OCI-LY1 (cell line): ENCODE measurements at regions not wholly inside any gene's neighbourhood (a gene's known extent, or its start where the extent isn't known, plus 50 kb on each side); places are given as distances from the start of the nearest gene placed in this dataset.
"Not testable (repeated sequence)": the region's sequence is repeated elsewhere in the genome, so short reads cannot be mapped to it uniquely, and the experiment has no call there.

Experiments
- H2AFZ ChIP-seq: fragments of 200-600 bp; sonication (generic), shearing (Covaris generic); 2 replicates; pipeline ENCODE4 v1.6.0; 2014; ENCODE audit warnings: antibody characterized with exemption, mild to moderate bottlenecking, low read length
- H3F3A ChIP-seq: fragments of 200-600 bp; sonication (generic), shearing (Covaris generic); 2 replicates; pipeline ENCODE4 v1.6.0; 2014; ENCODE audit warnings: mild to moderate bottlenecking, antibody characterized with exemption, low read length, moderate library complexity; ENCODE audit not compliant: insufficient read depth
- H3K27ac ChIP-seq: fragments of 200-600 bp; sonication (generic); 2 replicates; pipeline ENCODE4 v1.5.1; 2014; ENCODE audit warnings: low read length, mixed run types, mild to moderate bottlenecking, low read depth; ENCODE audit not compliant: poor library complexity, severe bottlenecking
- H3K27me3 ChIP-seq: fragments of 200-600 bp; sonication (generic); 2 replicates; pipeline ENCODE4 v1.6.0; 2014; ENCODE audit warnings: antibody characterized with exemption, mild to moderate bottlenecking, low read length, moderate library complexity; ENCODE audit not compliant: insufficient read depth
- H3K36me3 ChIP-seq: fragments of 200-600 bp; sonication (generic); 2 replicates; pipeline ENCODE4 v1.6.1; 2014; ENCODE audit warnings: mild to moderate bottlenecking, antibody characterized with exemption, low read length, moderate library complexity, mixed read lengths; ENCODE audit not compliant: insufficient read depth
- H3K4me1 ChIP-seq: fragments of 200-600 bp; sonication (generic); 2 replicates; pipeline ENCODE4 v1.5.1; 2014; ENCODE audit warnings: mild to moderate bottlenecking, low read length, moderate library complexity; ENCODE audit not compliant: insufficient read depth, severe bottlenecking
- H3K4me2 ChIP-seq: fragments of 200-600 bp; sonication (generic), shearing (Covaris generic); 2 replicates; pipeline ENCODE4 v1.6.1; 2014; ENCODE audit warnings: low read length
- H3K4me3 ChIP-seq: fragments of 200-600 bp; sonication (generic); 2 replicates; pipeline ENCODE4 v1.5.1; 2014; ENCODE audit warnings: low read length, low read depth, mild to moderate bottlenecking, mixed read lengths; ENCODE audit not compliant: poor library complexity, severe bottlenecking
- H3K79me2 ChIP-seq: fragments of 200-600 bp; shearing (Covaris generic); 2 replicates; pipeline ENCODE4 v1.6.1; 2016; ENCODE audit warnings: mixed run types, low read length, mixed read lengths; ENCODE audit not compliant: insufficient read depth
- H3K9ac ChIP-seq: fragments of 200-600 bp; sonication (generic), shearing (Covaris generic); 2 replicates; pipeline ENCODE4 v1.6.1; 2014; ENCODE audit warnings: mild to moderate bottlenecking, low read length, mixed read lengths
- H3K9me2 ChIP-seq: fragments of 200-600 bp; sonication (generic), shearing (Covaris generic); 2 replicates; pipeline ENCODE4 v1.6.1; 2014; ENCODE audit warnings: low read depth, mild to moderate bottlenecking, low read length, mixed read lengths
- H3K9me3 ChIP-seq: fragments of 200-600 bp; shearing (Covaris generic); 2 replicates; pipeline ENCODE4 v1.6.1; 2014; ENCODE audit warnings: low read length, mixed read lengths
- H4K20me1 ChIP-seq: fragments of 200-600 bp; sonication (generic), shearing (Covaris generic); 2 replicates; pipeline ENCODE4 v1.6.0; 2016; ENCODE audit warnings: mild to moderate bottlenecking, low read length; ENCODE audit not compliant: insufficient read depth
- CTCF ChIP-seq: fragments of 200-600 bp; sonication (generic), shearing (Covaris generic); IDR thresholded peaks from 2 replicates; pipeline ENCODE4 v1.5.1; 2017; ENCODE audit warnings: mild to moderate bottlenecking, antibody characterized with exemption, low read length, moderate library complexity, mixed read lengths
- EZH2 ChIP-seq: fragments of 200-600 bp; sonication (generic), shearing (Covaris generic); IDR thresholded peaks from 2 replicates; pipeline ENCODE4 v1.8.0; 2017; ENCODE audit warnings: borderline replicate concordance, mixed run types, mild to moderate bottlenecking, antibody characterized with exemption, low read length, moderate library complexity, mixed read lengths

- Histone ChIP-seq H3K27ac (no peak overlapping the region), H4K20me1 (no peaks in the 10 kb centered on the region), H3K9me3 (no peaks in the 10 kb centered on the region), H2AFZ (no peak overlapping the region), H3K36me3 (no peaks in the 10 kb centered on the region), H3K79me2 (no peaks in the 10 kb centered on the region), H3F3A (no peaks in the 10 kb centered on the region), H3K9me2 (no peaks in the 10 kb centered on the region), H3K9ac (no peak overlapping the region), H3K4me2 (no peak overlapping the region), H3K4me3 (no peak overlapping the region), H3K4me1 (no peaks in the 10 kb centered on the region), H3K27me3 (no peaks in the 10 kb centered on the region)
- TF ChIP-seq CTCF (no peak), EZH2 (no peak)
These were observed 142.9 kb downstream of the TPBG start for GRCh38 chr6:82506526-82506925.

- Histone ChIP-seq H3K27ac (no peak overlapping the region), H3K4me1 (no peaks in the 10 kb centered on the region), H3K9ac (no peak overlapping the region), H3K4me2 (no peak overlapping the region), H3K27me3 (no peaks in the 10 kb centered on the region; the same call in 1 of the 2 replicates), H3K4me3 (no peak overlapping the region), H3K36me3 (no peaks in the 10 kb centered on the region), H4K20me1 (no peaks in the 10 kb centered on the region), H3K9me2 (no peaks in the 10 kb centered on the region), H3K9me3 (no peaks in the 10 kb centered on the region), H3F3A (no peaks in the 10 kb centered on the region), H2AFZ (no peak overlapping the region), H3K79me2 (no peaks in the 10 kb centered on the region)
- TF ChIP-seq CTCF, result no peak
- TF ChIP-seq EZH2, result no peak
These were observed 143.5 kb downstream of the TPBG start for GRCh38 chr6:82507112-82507511.

- no peak overlapping the region for H3K4me2 ChIP-seq
- no peaks in the 10 kb centered on the region for H3K4me1 ChIP-seq
- no peak overlapping the region for H3K4me3 ChIP-seq
- H3K27ac ChIP-seq, result no peak overlapping the region
- no peaks in the 10 kb centered on the region for H3K79me2 ChIP-seq
- no peaks in the 10 kb centered on the region; the same call in 1 of the 2 replicates for H3K27me3 ChIP-seq
- no peaks in the 10 kb centered on the region for H3K9me2 ChIP-seq
- TF ChIP-seq EZH2 (no peak), CTCF (no peak)
- H2AFZ ChIP-seq, result no peak overlapping the region
- H3K9ac ChIP-seq, result no peak overlapping the region
- H4K20me1 ChIP-seq, result no peaks in the 10 kb centered on the region
- H3K9me3 ChIP-seq, result no peaks in the 10 kb centered on the region
- H3K36me3 ChIP-seq, result no peaks in the 10 kb centered on the region
- H3F3A ChIP-seq, result no peaks in the 10 kb centered on the region
These were observed 147.9 kb downstream of the TPBG start for GRCh38 chr6:82511546-82511945.

GRCh38 chr6:82517896-82518295 lies 154.3 kb downstream of the TPBG start:
- not testable (repeated sequence) for H3K4me3 ChIP-seq, H4K20me1 ChIP-seq, H3K9me2 ChIP-seq, H3F3A ChIP-seq, H3K4me1 ChIP-seq, H3K9ac ChIP-seq, H3K4me2 ChIP-seq, H3K27me3 ChIP-seq, H3K36me3 ChIP-seq, H3K9me3 ChIP-seq, H2AFZ ChIP-seq, H3K79me2 ChIP-seq, H3K27ac ChIP-seq
